Ascending aorta (tissue), 2 donors: ENCODE measurements at regions not wholly inside any gene's neighbourhood (a gene's known extent, or its start where the extent isn't known, plus 50 kb on each side); places are given as distances from the start of the nearest gene placed in this dataset.

ENCODE experiments used
- DNase-seq, 2 donors: peaks; one replicate each; pipeline ENCODE4 v3.0.0-alpha.2; 2019; ENCODE audit warnings: low spot score in 2 of 2
- H3K27ac ChIP-seq, 2 donors: fragments of 200-600 bp; sonication (generic); one replicate each; pipeline ENCODE4 v1.5.1; 2016 to 2017; ENCODE audit warnings: mild to moderate bottlenecking in 1 of 2
- H3K27me3 ChIP-seq: fragments of 200-600 bp; sonication (generic); one replicate; pipeline ENCODE4 v1.5.1; 2017
- H3K36me3 ChIP-seq, 2 donors: fragments of 200-600 bp; sonication (generic); one replicate each; pipeline ENCODE4 v1.5.1; 2016
- H3K4me1 ChIP-seq, 2 donors: fragments of 200-600 bp; sonication (generic); one replicate each; pipeline ENCODE4 v1.5.1; 2016 to 2017; ENCODE audit warnings: mild to moderate bottlenecking in 1 of 2
- H3K4me3 ChIP-seq, 2 donors: fragments of 200-600 bp; sonication (generic); one replicate each; pipeline ENCODE4 v1.5.1; 2016 to 2017; ENCODE audit warnings: mild to moderate bottlenecking in 1 of 2
- H3K9me3 ChIP-seq, 2 donors: fragments of 200-600 bp; sonication (generic); one replicate each; pipeline ENCODE4 v1.5.1; 2016
- intact Hi-C: fragments of 100-400 bp; cut with DNase I; formaldehyde crosslinking; loops from one replicate; pipeline ENCODE4 v1.15.1; 2023
- TF ChIP-seq, protein P1 (sequence below), 3 experiments: fragments of 200-600 bp in 2 of 3; fragments of 450-650 bp in 1 of 3; sonication (generic) in 2 of 3; IDR thresholded peaks; one replicate each; pipeline ENCODE4 v1.5.1; 2016 to 2019; ENCODE audit warnings: antibody characterized with exemption in 3 of 3, mild to moderate bottlenecking in 1 of 3, moderate library complexity in 1 of 3

DNA sequence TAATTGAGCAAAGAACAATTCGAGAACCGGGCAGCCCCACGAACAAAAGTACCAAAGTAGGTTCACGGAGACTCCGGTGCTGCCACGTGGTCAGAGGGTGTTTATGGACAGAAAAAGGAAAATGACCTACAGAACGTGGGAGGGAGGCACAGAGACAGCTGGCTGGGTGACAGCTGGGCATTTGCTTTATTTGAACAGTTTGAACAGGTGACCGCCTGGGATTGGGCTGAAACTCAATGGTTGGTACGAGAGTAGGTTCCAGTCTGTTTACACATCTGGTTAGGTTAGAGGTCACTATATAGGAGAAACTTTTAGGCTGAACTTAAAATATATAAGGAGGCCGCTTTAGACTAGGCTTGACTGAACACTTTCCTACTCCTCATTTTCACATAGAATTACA, 50.6 kb upstream of the CELF2 start:
- no peaks in the 10 kb centered on the region for H3K9me3 ChIP-seq
- H3K27ac ChIP-seq = no peak overlapping the region
- H3K36me3 ChIP-seq = no peaks in the 10 kb centered on the region
- no peak overlapping the region for H3K4me3 ChIP-seq
- H3K27me3 ChIP-seq = no peaks in the 10 kb centered on the region
- DNase-seq = no peak
- intact Hi-C loops = no loop called here
- TF ChIP-seq, protein P1, sequence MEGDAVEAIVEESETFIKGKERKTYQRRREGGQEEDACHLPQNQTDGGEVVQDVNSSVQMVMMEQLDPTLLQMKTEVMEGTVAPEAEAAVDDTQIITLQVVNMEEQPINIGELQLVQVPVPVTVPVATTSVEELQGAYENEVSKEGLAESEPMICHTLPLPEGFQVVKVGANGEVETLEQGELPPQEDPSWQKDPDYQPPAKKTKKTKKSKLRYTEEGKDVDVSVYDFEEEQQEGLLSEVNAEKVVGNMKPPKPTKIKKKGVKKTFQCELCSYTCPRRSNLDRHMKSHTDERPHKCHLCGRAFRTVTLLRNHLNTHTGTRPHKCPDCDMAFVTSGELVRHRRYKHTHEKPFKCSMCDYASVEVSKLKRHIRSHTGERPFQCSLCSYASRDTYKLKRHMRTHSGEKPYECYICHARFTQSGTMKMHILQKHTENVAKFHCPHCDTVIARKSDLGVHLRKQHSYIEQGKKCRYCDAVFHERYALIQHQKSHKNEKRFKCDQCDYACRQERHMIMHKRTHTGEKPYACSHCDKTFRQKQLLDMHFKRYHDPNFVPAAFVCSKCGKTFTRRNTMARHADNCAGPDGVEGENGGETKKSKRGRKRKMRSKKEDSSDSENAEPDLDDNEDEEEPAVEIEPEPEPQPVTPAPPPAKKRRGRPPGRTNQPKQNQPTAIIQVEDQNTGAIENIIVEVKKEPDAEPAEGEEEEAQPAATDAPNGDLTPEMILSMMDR (IDR thresholded peaks at IDR 0.05) = no peak
- H3K4me1 ChIP-seq = no peaks in the 10 kb centered on the region

GRCh38 chr10:10967581-10968256, 50.0 kb upstream of the CELF2 start:
- intact Hi-C loops = no loop called here
- H3K27me3 ChIP-seq = no peaks in the 10 kb centered on the region
- TF ChIP-seq, protein P1 (IDR thresholded peaks at IDR 0.05) = no peak
- H3K4me1 ChIP-seq = no peaks in the 10 kb centered on the region
- no peak overlapping the region for H3K27ac ChIP-seq
- no peaks in the 10 kb centered on the region for H3K9me3 ChIP-seq
- no peak for DNase-seq
- H3K4me3 ChIP-seq = no peak overlapping the region
- no peaks in the 10 kb centered on the region for H3K36me3 ChIP-seq
